Right lobe of liver (tissue), 4 donors: ENCODE measurements at regions not wholly inside any gene's neighbourhood (a gene's known extent, or its start where the extent isn't known, plus 50 kb on each side); places are given as distances from the start of the nearest gene placed in this dataset.

Experiments
- CTCF ChIP-seq, 4 donors: fragments of 200-600 bp in 3 of 4; fragments of 450-650 bp in 1 of 4; IDR thresholded peaks; one replicate each; pipeline versions ENCODE4 v1.5.1 to v1.8.0; 2016 to 2022; ENCODE audit warnings: antibody characterized with exemption in 4 of 4, mild to moderate bottlenecking in 2 of 4
- POLR2A ChIP-seq: fragments of 450-650 bp; IDR thresholded peaks from one replicate; pipeline ENCODE4 v1.6.1; 2017; ENCODE audit warnings: antibody characterized with exemption, mild to moderate bottlenecking
- donor health status: DM: no; HTN: no; CAD: no.
- donor health status: DM: no; HTN: no; CAD: no.
- donor health status: DM: no; HTN: yes; CAD: no.

GRCh38 chr3:10697918-10698317 lies 118.1 kb upstream of the SLC6A11 start:
- TF ChIP-seq CTCF (IDR thresholded peaks at IDR 0.05): no peak
- TF ChIP-seq POLR2A: no peak
